ENCODE measurements at regions not wholly inside any gene's neighbourhood (a gene's known extent, or its start where the extent isn't known, plus 50 kb on each side); places are given as distances from the start of the nearest gene placed in this dataset.

DNA sequence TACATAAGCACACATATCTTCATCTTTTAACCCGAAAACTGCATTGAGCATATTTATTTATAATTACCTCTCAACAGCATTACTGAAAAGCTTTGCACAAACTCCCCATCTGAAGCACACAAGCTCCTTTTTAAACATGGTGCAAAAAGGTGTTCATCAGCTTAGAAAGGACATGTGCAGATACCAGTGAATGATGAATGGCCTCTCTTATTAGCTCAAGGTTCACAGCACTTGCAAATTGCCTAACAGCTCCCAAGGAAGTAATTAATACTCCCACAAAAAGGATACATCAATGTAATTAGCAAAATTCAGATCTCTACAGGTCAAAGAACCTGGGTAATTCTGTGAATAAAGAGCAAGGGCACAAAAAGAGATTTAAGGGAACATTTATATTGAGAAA, 422.0 kb downstream of the HINT1 start:
- Histone ChIP-seq H3K9me2 (replicated peaks; ENCODE audit: low read depth, low read length) (no peaks in the 10 kb centered on the region), H3K4me2 (ENCODE audit: low read depth, low read length, poor library complexity, severe bottlenecking) (no peak overlapping the region), H3K36me3 (ENCODE audit: insufficient read depth, low read length) (no peaks in the 10 kb centered on the region), H3K4me3 (ENCODE audit: low read length, poor library complexity, severe bottlenecking) (no peak overlapping the region), H3K27me3 (ENCODE audit: insufficient read depth, low read length, poor library complexity, severe bottlenecking) (no peaks in the 10 kb centered on the region), H3K4me1 (ENCODE audit: insufficient read depth, low read length, poor library complexity, severe bottlenecking) (no peaks in the 10 kb centered on the region), H3F3A (ENCODE audit: low read depth) (no peaks in the 10 kb centered on the region), H3K9ac (ENCODE audit: low read depth, low read length, poor library complexity, severe bottlenecking) (no peak overlapping the region), H4K20me1 (ENCODE audit: insufficient read depth, low read length, poor library complexity, severe bottlenecking) (no peaks in the 10 kb centered on the region), H3K9me3 (ENCODE audit: insufficient read depth, low read depth, low read length) (no peaks in the 10 kb centered on the region), H2AFZ (ENCODE audit: low read length) (no peak overlapping the region), H3K79me2 (ENCODE audit: insufficient read depth, low read length) (no peaks in the 10 kb centered on the region)
- no peak for TF ChIP-seq EZH2phosphoT487 (IDR thresholded peaks at IDR 0.05; ENCODE audit: borderline replicate concordance)
- TF ChIP-seq, protein P1, sequence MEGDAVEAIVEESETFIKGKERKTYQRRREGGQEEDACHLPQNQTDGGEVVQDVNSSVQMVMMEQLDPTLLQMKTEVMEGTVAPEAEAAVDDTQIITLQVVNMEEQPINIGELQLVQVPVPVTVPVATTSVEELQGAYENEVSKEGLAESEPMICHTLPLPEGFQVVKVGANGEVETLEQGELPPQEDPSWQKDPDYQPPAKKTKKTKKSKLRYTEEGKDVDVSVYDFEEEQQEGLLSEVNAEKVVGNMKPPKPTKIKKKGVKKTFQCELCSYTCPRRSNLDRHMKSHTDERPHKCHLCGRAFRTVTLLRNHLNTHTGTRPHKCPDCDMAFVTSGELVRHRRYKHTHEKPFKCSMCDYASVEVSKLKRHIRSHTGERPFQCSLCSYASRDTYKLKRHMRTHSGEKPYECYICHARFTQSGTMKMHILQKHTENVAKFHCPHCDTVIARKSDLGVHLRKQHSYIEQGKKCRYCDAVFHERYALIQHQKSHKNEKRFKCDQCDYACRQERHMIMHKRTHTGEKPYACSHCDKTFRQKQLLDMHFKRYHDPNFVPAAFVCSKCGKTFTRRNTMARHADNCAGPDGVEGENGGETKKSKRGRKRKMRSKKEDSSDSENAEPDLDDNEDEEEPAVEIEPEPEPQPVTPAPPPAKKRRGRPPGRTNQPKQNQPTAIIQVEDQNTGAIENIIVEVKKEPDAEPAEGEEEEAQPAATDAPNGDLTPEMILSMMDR (conservative IDR thresholded peaks at IDR 0.05; ENCODE audit: low read length), result no peak

- Histone ChIP-seq H3F3A (ENCODE audit: low read depth) (no peaks in the 10 kb centered on the region), H4K20me1 (ENCODE audit: insufficient read depth, low read length, poor library complexity, severe bottlenecking) (no peaks in the 10 kb centered on the region), H3K36me3 (ENCODE audit: insufficient read depth, low read length) (no peaks in the 10 kb centered on the region), H2AFZ (ENCODE audit: low read length) (no peak overlapping the region), H3K9ac (ENCODE audit: low read depth, low read length, poor library complexity, severe bottlenecking) (no peak overlapping the region), H3K4me3 (ENCODE audit: low read length, poor library complexity, severe bottlenecking) (no peak overlapping the region), H3K27me3 (ENCODE audit: insufficient read depth, low read length, poor library complexity, severe bottlenecking) (no peaks in the 10 kb centered on the region), H3K9me2 (replicated peaks; ENCODE audit: low read depth, low read length) (no peaks in the 10 kb centered on the region), H3K79me2 (ENCODE audit: insufficient read depth, low read length) (no peaks in the 10 kb centered on the region), H3K9me3 (ENCODE audit: insufficient read depth, low read depth, low read length) (no peaks in the 10 kb centered on the region), H3K4me1 (ENCODE audit: insufficient read depth, low read length, poor library complexity, severe bottlenecking) (no peaks in the 10 kb centered on the region), H3K4me2 (ENCODE audit: low read depth, low read length, poor library complexity, severe bottlenecking) (no peak overlapping the region)
- TF ChIP-seq, protein P1 (conservative IDR thresholded peaks at IDR 0.05; ENCODE audit: low read length), result no peak
- TF ChIP-seq EZH2phosphoT487 (IDR thresholded peaks at IDR 0.05; ENCODE audit: borderline replicate concordance), result no peak
Measured at GRCh38 chr5:130740047-130740569, 424.9 kb downstream of the HINT1 start.

DNA sequence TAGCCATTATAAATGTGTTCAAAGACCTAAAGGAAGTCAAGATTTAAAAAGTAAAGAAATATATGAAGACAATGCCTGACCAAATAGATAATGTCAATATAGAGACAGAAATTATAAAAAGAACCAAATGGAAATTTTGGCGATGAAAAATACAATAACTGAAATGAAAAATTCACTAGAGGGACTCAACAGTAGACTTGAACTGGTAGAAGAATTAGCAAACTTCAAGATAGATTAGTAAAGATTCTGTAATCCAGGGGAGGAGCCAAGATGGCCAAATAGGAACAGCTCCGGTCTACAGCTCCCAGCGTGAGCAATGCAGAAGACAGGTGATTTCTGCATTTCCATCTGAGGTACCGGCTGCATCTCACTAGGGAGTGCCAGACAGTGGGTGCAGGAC, 433.2 kb downstream of the HINT1 start:
- Histone ChIP-seq H3K9me2 (replicated peaks; ENCODE audit: low read depth, low read length) (no peaks in the 10 kb centered on the region), H2AFZ (ENCODE audit: low read length) (no peak overlapping the region), H3K4me2 (ENCODE audit: low read depth, low read length, poor library complexity, severe bottlenecking) (no peak overlapping the region), H3K4me3 (ENCODE audit: low read length, poor library complexity, severe bottlenecking) (no peak overlapping the region), H3K9ac (ENCODE audit: low read depth, low read length, poor library complexity, severe bottlenecking) (no peak overlapping the region), H3K4me1 (ENCODE audit: insufficient read depth, low read length, poor library complexity, severe bottlenecking) (no peaks in the 10 kb centered on the region), H3K27me3 (ENCODE audit: insufficient read depth, low read length, poor library complexity, severe bottlenecking) (no peaks in the 10 kb centered on the region), H3K36me3 (ENCODE audit: insufficient read depth, low read length) (no peaks in the 10 kb centered on the region), H3K9me3 (ENCODE audit: insufficient read depth, low read depth, low read length) (no peaks in the 10 kb centered on the region), H4K20me1 (ENCODE audit: insufficient read depth, low read length, poor library complexity, severe bottlenecking) (no peaks in the 10 kb centered on the region), H3K79me2 (ENCODE audit: insufficient read depth, low read length) (no peaks in the 10 kb centered on the region), H3F3A (ENCODE audit: low read depth) (no peaks in the 10 kb centered on the region)
- TF ChIP-seq EZH2phosphoT487 (IDR thresholded peaks at IDR 0.05; ENCODE audit: borderline replicate concordance), result no peak
- TF ChIP-seq, protein P1 (conservative IDR thresholded peaks at IDR 0.05; ENCODE audit: low read length), result no peak
